HG02678 (cell line): ENCODE measurements at regions not wholly inside any gene's neighbourhood (a gene's known extent, or its start where the extent isn't known, plus 50 kb on each side); places are given as distances from the start of the nearest gene placed in this dataset.

ENCODE experiments used
- ATAC-seq: cut with Tn5 transposase; IDR thresholded peaks from one replicate; pipeline ENCODE4 v1.9.1; 2021; ENCODE audit warnings: mild to moderate bottlenecking, moderate library complexity; ENCODE audit not compliant: unreplicated experiment

- ATAC-seq: no peak
Observed at GRCh38 chr6:18920701-18921100, 533.6 kb downstream of the RNF144B start.

GRCh38 chr6:18931086-18931485 lies 543.9 kb downstream of the RNF144B start:
- no peak for ATAC-seq

- ATAC-seq: no peak
Observed at GRCh38 chr6:18958146-18958545, 571.0 kb downstream of the RNF144B start.

GRCh38 chr6:18961566-18961965 lies 574.4 kb downstream of the RNF144B start:
- ATAC-seq: no peak

GRCh38 chr6:18962361-18962905 lies 575.3 kb downstream of the RNF144B start:
- ATAC-seq: no peak

GRCh38 chr6:18963439-18963838 lies 576.3 kb downstream of the RNF144B start:
- no peak for ATAC-seq

GRCh38 chr6:18973251-18973650 lies 586.1 kb downstream of the RNF144B start:
- no peak for ATAC-seq

- ATAC-seq: no peak
Observed at GRCh38 chr6:18976091-18976490, 588.9 kb downstream of the RNF144B start.

- ATAC-seq: no peak
Observed at GRCh38 chr6:18976966-18977365, 589.8 kb downstream of the RNF144B start.

- no peak for ATAC-seq
Observed at GRCh38 chr6:18978337-18979128, 591.4 kb downstream of the RNF144B start.

GRCh38 chr6:18985061-18985460 lies 597.9 kb downstream of the RNF144B start:
- ATAC-seq: no peak

GRCh38 chr6:18985996-18986395 lies 598.8 kb downstream of the RNF144B start:
- ATAC-seq: no peak

GRCh38 chr6:18988636-18989035 lies 601.5 kb downstream of the RNF144B start:
- no peak for ATAC-seq

- ATAC-seq: peak; percentile 75
Observed at GRCh38 chr6:18990059-18990978, 603.2 kb downstream of the RNF144B start.

- ATAC-seq: peak; percentile 87
Observed at GRCh38 chr6:18997375-18997826, 610.3 kb downstream of the RNF144B start.

GRCh38 chr6:19002976-19003560 lies 615.9 kb downstream of the RNF144B start:
- no peak for ATAC-seq

- no peak for ATAC-seq
Observed at GRCh38 chr6:19004176-19004575, 617.0 kb downstream of the RNF144B start.

GRCh38 chr6:19009769-19010168 lies 622.6 kb downstream of the RNF144B start:
- ATAC-seq: no peak

GRCh38 chr6:19013026-19013705 lies 626.0 kb downstream of the RNF144B start:
- no peak for ATAC-seq

- ATAC-seq: no peak
Observed at GRCh38 chr6:19024737-19025136, 637.6 kb downstream of the RNF144B start.

GRCh38 chr6:19028201-19028600 lies 641.1 kb downstream of the RNF144B start:
- ATAC-seq: no peak
